ENCODE measurements at regions not wholly inside any gene's neighbourhood (a gene's known extent, or its start where the extent isn't known, plus 50 kb on each side); places are given as distances from the start of the nearest gene placed in this dataset.
"Not testable (repeated sequence)": the region's sequence is repeated elsewhere in the genome, so short reads cannot be mapped to it uniquely, and the experiment has no call there.

GRCh38 chr10:9853405-9854355 lies 1164.0 kb upstream of the CELF2 start:
- H3K4me3 ChIP-seq (replicated peaks in 1 of 2; ENCODE audit: low read depth in 2 of 2, low read length in 2 of 2): no peak overlapping the region
- TF ChIP-seq CTCF (IDR thresholded peaks at IDR 0.05; ENCODE audit: low read depth, low read length): peak; percentile 9
- DNase-seq (ENCODE audit: low read depth in 2 of 2): peak; percentile 32 to 44

GRCh38 chr10:9855451-9855850 lies 1162.2 kb upstream of the CELF2 start:
- not testable (repeated sequence) for DNase-seq (ENCODE audit: low read depth in 2 of 2); H3K4me3 ChIP-seq (replicated peaks in 1 of 2; ENCODE audit: low read depth in 2 of 2, low read length in 2 of 2)

- no peak overlapping the region for H3K4me3 ChIP-seq (replicated peaks in 1 of 2; ENCODE audit: low read depth in 2 of 2, low read length in 2 of 2)
- TF ChIP-seq CTCF (IDR thresholded peaks at IDR 0.05; ENCODE audit: low read depth, low read length): no peak
- DNase-seq (ENCODE audit: low read depth in 2 of 2): peak; percentile 15 to 32
These were observed 1158.9 kb upstream of the CELF2 start for GRCh38 chr10:9858816-9859215.

- no peak for TF ChIP-seq CTCF (IDR thresholded peaks at IDR 0.05; ENCODE audit: low read depth, low read length)
- peak; percentile 6 to 50 for DNase-seq (ENCODE audit: low read depth in 2 of 2)
- no peak overlapping the region for H3K4me3 ChIP-seq (replicated peaks in 1 of 2; ENCODE audit: low read depth in 2 of 2, low read length in 2 of 2)
These were observed 1157.6 kb upstream of the CELF2 start for GRCh38 chr10:9860045-9860444.

- DNase-seq (ENCODE audit: low read depth in 2 of 2): no peak
- TF ChIP-seq CTCF (IDR thresholded peaks at IDR 0.05; ENCODE audit: low read depth, low read length): no peak
- H3K4me3 ChIP-seq (replicated peaks in 1 of 2; ENCODE audit: low read depth in 2 of 2, low read length in 2 of 2): no peak overlapping the region
These were observed 1154.0 kb upstream of the CELF2 start for GRCh38 chr10:9863559-9864121.

- no peak for TF ChIP-seq CTCF (IDR thresholded peaks at IDR 0.05; ENCODE audit: low read depth, low read length)
- H3K4me3 ChIP-seq (replicated peaks in 1 of 2; ENCODE audit: low read depth in 2 of 2, low read length in 2 of 2): no peak overlapping the region
- DNase-seq (ENCODE audit: low read depth in 2 of 2): no peak
These were observed 1149.2 kb upstream of the CELF2 start for GRCh38 chr10:9868499-9868898.

- no peak for TF ChIP-seq CTCF (IDR thresholded peaks at IDR 0.05; ENCODE audit: low read depth, low read length)
- H3K4me3 ChIP-seq (replicated peaks in 1 of 2; ENCODE audit: low read depth in 2 of 2, low read length in 2 of 2): no peak overlapping the region
- peak in 1 of 2 donors; percentile 8 for DNase-seq (ENCODE audit: low read depth in 2 of 2)
These were observed 1148.5 kb upstream of the CELF2 start for GRCh38 chr10:9869205-9869604.
